GM20000 (cell line): ENCODE measurements at regions not wholly inside any gene's neighbourhood (a gene's known extent, or its start where the extent isn't known, plus 50 kb on each side); places are given as distances from the start of the nearest gene placed in this dataset.

Experiments used
- DNase-seq: peaks from one replicate; pipeline ENCODE4 v3.0.0; 2012; ENCODE audit warnings: low spot score
- CTCF ChIP-seq: IDR thresholded peaks from 2 replicates; pipeline ENCODE4 v1.5.1; 2012; ENCODE audit warnings: mild to moderate bottlenecking, control low read depth; ENCODE audit errors: extremely low read depth, missing control alignments

GRCh38 chr4:141290771-141291170 lies 70.1 kb downstream of the ZNF330 start:
- no peak for DNase-seq
- TF ChIP-seq CTCF, result no peak

GRCh38 chr4:141294306-141294705 lies 73.6 kb downstream of the ZNF330 start:
- no peak for DNase-seq
- no peak for TF ChIP-seq CTCF

- DNase-seq, result no peak
These were observed 80.5 kb downstream of the ZNF330 start for GRCh38 chr4:141301216-141301615.

GRCh38 chr4:141302924-141303323 lies 82.2 kb downstream of the ZNF330 start:
- no peak for TF ChIP-seq CTCF
- no peak for DNase-seq

More at GRCh38 chr4:141301216-141301615, 80.5 kb downstream of the ZNF330 start:
- no peak for TF ChIP-seq CTCF

- TF ChIP-seq CTCF, result no peak
- no peak for DNase-seq
These were observed 83.7 kb downstream of the ZNF330 start for GRCh38 chr4:141304346-141304745.

GRCh38 chr4:141306331-141306730 lies 85.6 kb downstream of the ZNF330 start:
- DNase-seq, result no peak
- no peak for TF ChIP-seq CTCF

- DNase-seq, result peak; percentile 83
- peak; percentile 60 for TF ChIP-seq CTCF
These were observed 86.6 kb downstream of the ZNF330 start for GRCh38 chr4:141307241-141307689.
